ENCODE measurements at regions not wholly inside any gene's neighbourhood (a gene's known extent, or its start where the extent isn't known, plus 50 kb on each side); places are given as distances from the start of the nearest gene placed in this dataset.

GRCh38 chr6:167513778-167514177 lies 188.9 kb downstream of the TTLL2 start (continued):
- no peak for TF ChIP-seq ZNF142 (CRISPR knock-in tag; IDR thresholded peaks at IDR 0.05)
- TF ChIP-seq IKZF4 (CRISPR knock-in tag; IDR thresholded peaks at IDR 0.05; ENCODE audit: borderline replicate concordance, low read depth, not compliant biosample characterization) = no peak
- no peak for TF ChIP-seq SMARCC2 (IDR thresholded peaks at IDR 0.05)
- no peak for TF ChIP-seq ZNF414 (CRISPR knock-in tag; IDR thresholded peaks at IDR 0.05)
- no peak for TF ChIP-seq HOXA9 (CRISPR knock-in tag; IDR thresholded peaks at IDR 0.05; ENCODE audit: borderline replicate concordance)
- TF ChIP-seq AKNA (CRISPR knock-in tag; IDR thresholded peaks at IDR 0.05; ENCODE audit: borderline replicate concordance) = no peak
